ENCODE measurements at regions not wholly inside any gene's neighbourhood (a gene's known extent, or its start where the extent isn't known, plus 50 kb on each side); places are given as distances from the start of the nearest gene placed in this dataset. TPM values are rescaled to one million over a fixed set of nuclear protein-coding genes. Genes with fewer than 3 reads are reported as not detected.

- H3K4me1 ChIP-seq (ENCODE audit: control insufficient read depth, insufficient read depth, low read length), result no peaks in the 10 kb centered on the region
- no peak for DNase-seq (ENCODE audit: low read depth in 4 of 6, low spot score in 6 of 6)
- H3K27me3 ChIP-seq (ENCODE audit: control insufficient read depth, insufficient read depth, low read length), result no peaks in the 10 kb centered on the region
- H3K9me3 ChIP-seq (ENCODE audit: control insufficient read depth, insufficient read depth, low read length), result peaks cover 4% of the 10 kb centered on the region
- no peak overlapping the region for H3K4me3 ChIP-seq (ENCODE audit: low read depth, low read length)
- WGBS (ENCODE audit: insufficient coverage), result 52% methylated on average over 2 of the region's 2 CpGs
- no peaks in the 10 kb centered on the region for H3K36me3 ChIP-seq (ENCODE audit: control insufficient read depth, insufficient read depth, low read length)
- no peak overlapping the region for H3K27ac ChIP-seq (ENCODE audit: low read depth, low read length)
These were observed 2422.2 kb downstream of the TP53TG3F start for GRCh38 chr16:35881654-35882053.

GRCh38 chr16:35906440-35906839 is 2447.0 kb downstream of the TP53TG3F start:
- no peak for DNase-seq (ENCODE audit: low read depth in 4 of 6, low spot score in 6 of 6)
- Histone ChIP-seq H3K4me1 (ENCODE audit: control insufficient read depth, insufficient read depth, low read length) (no peaks in the 10 kb centered on the region), H3K36me3 (ENCODE audit: control insufficient read depth, insufficient read depth, low read length) (no peaks in the 10 kb centered on the region), H3K4me3 (ENCODE audit: low read depth, low read length) (no peak overlapping the region), H3K27ac (ENCODE audit: low read depth, low read length) (no peak overlapping the region), H3K9me3 (ENCODE audit: control insufficient read depth, insufficient read depth, low read length) (peaks cover 15% of the 10 kb centered on the region), H3K27me3 (ENCODE audit: control insufficient read depth, insufficient read depth, low read length) (no peaks in the 10 kb centered on the region)
- WGBS (ENCODE audit: insufficient coverage), result no CpG with 5 or more reads among the region's 1 CpG

GRCh38 chr16:35908152-35908551 is 2448.7 kb downstream of the TP53TG3F start:
- H3K36me3 ChIP-seq (ENCODE audit: control insufficient read depth, insufficient read depth, low read length), result no peaks in the 10 kb centered on the region
- no peaks in the 10 kb centered on the region for H3K4me1 ChIP-seq (ENCODE audit: control insufficient read depth, insufficient read depth, low read length)
- H3K27ac ChIP-seq (ENCODE audit: low read depth, low read length), result no peak overlapping the region
- no peak overlapping the region for H3K4me3 ChIP-seq (ENCODE audit: low read depth, low read length)
- H3K9me3 ChIP-seq (ENCODE audit: control insufficient read depth, insufficient read depth, low read length), result peaks cover 15% of the 10 kb centered on the region
- DNase-seq (ENCODE audit: low read depth in 4 of 6, low spot score in 6 of 6), result no peak
- no peaks in the 10 kb centered on the region for H3K27me3 ChIP-seq (ENCODE audit: control insufficient read depth, insufficient read depth, low read length)
- 87% methylated on average over 6 of the region's 7 CpGs for WGBS (ENCODE audit: insufficient coverage)

- no peaks in the 10 kb centered on the region for H3K36me3 ChIP-seq (ENCODE audit: control insufficient read depth, insufficient read depth, low read length)
- H3K4me1 ChIP-seq (ENCODE audit: control insufficient read depth, insufficient read depth, low read length), result no peaks in the 10 kb centered on the region
- peaks cover 20% of the 10 kb centered on the region for H3K9me3 ChIP-seq (ENCODE audit: control insufficient read depth, insufficient read depth, low read length)
- no peak overlapping the region for H3K4me3 ChIP-seq (ENCODE audit: low read depth, low read length)
- no peaks in the 10 kb centered on the region for H3K27me3 ChIP-seq (ENCODE audit: control insufficient read depth, insufficient read depth, low read length)
- WGBS (ENCODE audit: insufficient coverage), result 45% methylated on average over 2 of the region's 2 CpGs
- DNase-seq (ENCODE audit: low read depth in 4 of 6, low spot score in 6 of 6), result no peak
- no peak overlapping the region for H3K27ac ChIP-seq (ENCODE audit: low read depth, low read length)
These were observed 2449.5 kb downstream of the TP53TG3F start for GRCh38 chr16:35908942-35909341.

- no peak for DNase-seq (ENCODE audit: low read depth in 4 of 6, low spot score in 6 of 6)
- Histone ChIP-seq H3K27ac (ENCODE audit: low read depth, low read length) (no peak overlapping the region), H3K4me1 (ENCODE audit: control insufficient read depth, insufficient read depth, low read length) (no peaks in the 10 kb centered on the region), H3K36me3 (ENCODE audit: control insufficient read depth, insufficient read depth, low read length) (no peaks in the 10 kb centered on the region), H3K27me3 (ENCODE audit: control insufficient read depth, insufficient read depth, low read length) (no peaks in the 10 kb centered on the region), H3K4me3 (ENCODE audit: low read depth, low read length) (no peak overlapping the region), H3K9me3 (ENCODE audit: control insufficient read depth, insufficient read depth, low read length) (peaks cover 20% of the 10 kb centered on the region)
- 76% methylated on average over 5 of the region's 6 CpGs for WGBS (ENCODE audit: insufficient coverage)
These were observed 2450.0 kb downstream of the TP53TG3F start for GRCh38 chr16:35909351-35909954.

GRCh38 chr16:35910409-35910808 is 2451.0 kb downstream of the TP53TG3F start:
- H3K9me3 ChIP-seq (ENCODE audit: control insufficient read depth, insufficient read depth, low read length), result peaks cover 20% of the 10 kb centered on the region
- no peak overlapping the region for H3K27ac ChIP-seq (ENCODE audit: low read depth, low read length)
- no peaks in the 10 kb centered on the region for H3K36me3 ChIP-seq (ENCODE audit: control insufficient read depth, insufficient read depth, low read length)
- no peaks in the 10 kb centered on the region for H3K27me3 ChIP-seq (ENCODE audit: control insufficient read depth, insufficient read depth, low read length)
- WGBS (ENCODE audit: insufficient coverage), result 85% methylated on average over 2 of the region's 4 CpGs
- no peak for DNase-seq (ENCODE audit: low read depth in 4 of 6, low spot score in 6 of 6)
- no peaks in the 10 kb centered on the region for H3K4me1 ChIP-seq (ENCODE audit: control insufficient read depth, insufficient read depth, low read length)
- no peak overlapping the region for H3K4me3 ChIP-seq (ENCODE audit: low read depth, low read length)

GRCh38 chr16:35911899-35912298 is 2452.5 kb downstream of the TP53TG3F start:
- peaks cover 14% of the 10 kb centered on the region for H3K9me3 ChIP-seq (ENCODE audit: control insufficient read depth, insufficient read depth, low read length)

GRCh38 chr16:35931722-35932121 is 2472.3 kb downstream of the TP53TG3F start:
- Histone ChIP-seq H3K27ac (ENCODE audit: low read depth, low read length) (no peak overlapping the region), H3K4me3 (ENCODE audit: low read depth, low read length) (no peak overlapping the region), H3K36me3 (ENCODE audit: control insufficient read depth, insufficient read depth, low read length) (no peaks in the 10 kb centered on the region), H3K4me1 (ENCODE audit: control insufficient read depth, insufficient read depth, low read length) (no peaks in the 10 kb centered on the region), H3K27me3 (ENCODE audit: control insufficient read depth, insufficient read depth, low read length) (no peaks in the 10 kb centered on the region), H3K9me3 (ENCODE audit: control insufficient read depth, insufficient read depth, low read length) (peaks cover 8% of the 10 kb centered on the region)
- DNase-seq (ENCODE audit: low read depth in 4 of 6, low spot score in 6 of 6), result no peak
- 80% methylated on average over 3 of the region's 3 CpGs for WGBS (ENCODE audit: insufficient coverage)

More at GRCh38 chr16:35911899-35912298, 2452.5 kb downstream of the TP53TG3F start:
- Histone ChIP-seq H3K4me1 (ENCODE audit: control insufficient read depth, insufficient read depth, low read length) (no peaks in the 10 kb centered on the region), H3K27me3 (ENCODE audit: control insufficient read depth, insufficient read depth, low read length) (no peaks in the 10 kb centered on the region), H3K4me3 (ENCODE audit: low read depth, low read length) (no peak overlapping the region), H3K27ac (ENCODE audit: low read depth, low read length) (no peak overlapping the region), H3K36me3 (ENCODE audit: control insufficient read depth, insufficient read depth, low read length) (no peaks in the 10 kb centered on the region)
- WGBS (ENCODE audit: insufficient coverage), result 77% methylated on average over 8 of the region's 8 CpGs
- no peak for DNase-seq (ENCODE audit: low read depth in 4 of 6, low spot score in 6 of 6)

Small RNAs in the stretch of these regions (small RNA-seq; reads per million reads assigned to genes)
- not detected for gene AC106785.1 (ENCODE audit: low replicate concordance)
- not detected for gene RNA5SP406 (ENCODE audit: low replicate concordance)
- gene RNA5SP407 (ENCODE audit: low replicate concordance), result not detected
- not detected for gene RNA5SP408 (ENCODE audit: low replicate concordance)
- gene RNA5SP409 (ENCODE audit: low replicate concordance), result not detected
- not detected for gene RNA5SP410 (ENCODE audit: low replicate concordance)
- gene RNA5SP411 (ENCODE audit: low replicate concordance), result not detected
- not detected for gene RNA5SP412 (ENCODE audit: low replicate concordance)
- not detected for gene RNA5SP413 (ENCODE audit: low replicate concordance)
- not detected for gene RNA5SP414 (ENCODE audit: low replicate concordance)
- gene RNA5SP415 (ENCODE audit: low replicate concordance), result not detected
- gene RNA5SP416 (ENCODE audit: low replicate concordance), result not detected
- not detected for gene RNA5SP417 (ENCODE audit: low replicate concordance)
- gene RNA5SP418 (ENCODE audit: low replicate concordance), result not detected
- gene RNA5SP419 (ENCODE audit: low replicate concordance), result not detected
- not detected for gene RNA5SP420 (ENCODE audit: low replicate concordance)
- gene RNA5SP421 (ENCODE audit: low replicate concordance), result not detected
- gene RNA5SP422 (ENCODE audit: low replicate concordance), result not detected
- gene RNA5SP423 (ENCODE audit: low replicate concordance), result not detected

Data from spinal cord (tissue), 10 donors.